Stimulated activated CD4-positive, alpha-beta T cell treated with anti-CD3 and anti-CD28 coated beads, TNF-alpha, amount 100 ng/mL, for 1 hour (primary cell): ENCODE measurements at regions not wholly inside any gene's neighbourhood (a gene's known extent, or its start where the extent isn't known, plus 50 kb on each side); places are given as distances from the start of the nearest gene placed in this dataset.
"Not testable (repeated sequence)": the region's sequence is repeated elsewhere in the genome, so short reads cannot be mapped to it uniquely, and the experiment has no call there.

Source experiments
- DNase-seq, 3 donors: peaks; one replicate each; pipeline ENCODE4 v3.0.0-alpha.2; 2020; ENCODE audit warnings: low read depth in 3 of 3, low spot score in 1 of 3

- not testable (repeated sequence) for DNase-seq
Observed at GRCh38 chr22:25456300-25457043, 108.0 kb upstream of the GRK3 start.

GRCh38 chr22:25458631-25459030, 105.8 kb upstream of the GRK3 start:
- DNase-seq: not testable (repeated sequence)

GRCh38 chr22:25460682-25461081, 103.8 kb upstream of the GRK3 start:
- not testable (repeated sequence) for DNase-seq

- no peak for DNase-seq
Observed at GRCh38 chr22:25461301-25461700, 103.2 kb upstream of the GRK3 start.

- peak; percentile 9 to 66 (median 52) for DNase-seq
Observed at GRCh38 chr22:25462474-25463346, 101.8 kb upstream of the GRK3 start.

- not testable (repeated sequence) for DNase-seq
Observed at GRCh38 chr22:25463347-25463628, 101.2 kb upstream of the GRK3 start.

GRCh38 chr22:25464326-25464725, 100.1 kb upstream of the GRK3 start:
- DNase-seq: not testable (repeated sequence)

- no peak for DNase-seq
Observed at GRCh38 chr22:25465949-25466348, 98.5 kb upstream of the GRK3 start.

GRCh38 chr22:25472382-25472781, 92.1 kb upstream of the GRK3 start:
- DNase-seq: no peak

- no peak for DNase-seq
Observed at GRCh38 chr22:25475257-25476022, 89.0 kb upstream of the GRK3 start.

GRCh38 chr22:25477358-25477757, 87.1 kb upstream of the GRK3 start:
- DNase-seq: no peak

- DNase-seq: no peak
Observed at GRCh38 chr22:25478111-25478510, 86.4 kb upstream of the GRK3 start.

GRCh38 chr22:25478528-25478927, 85.9 kb upstream of the GRK3 start:
- no peak for DNase-seq

- not testable (repeated sequence) for DNase-seq
Observed at GRCh38 chr22:25480868-25481267, 83.6 kb upstream of the GRK3 start.

- DNase-seq: no peak
Observed at GRCh38 chr22:25482091-25482760, 82.2 kb upstream of the GRK3 start.

- no peak for DNase-seq
Observed at GRCh38 chr22:25482868-25483639, 81.4 kb upstream of the GRK3 start.

- DNase-seq: no peak
Observed at GRCh38 chr22:25483931-25484330, 80.5 kb upstream of the GRK3 start.

- DNase-seq: no peak
Observed at GRCh38 chr22:25484521-25485315, 79.8 kb upstream of the GRK3 start.
